GM18498 (cell line): ENCODE measurements at regions not wholly inside any gene's neighbourhood (a gene's known extent, or its start where the extent isn't known, plus 50 kb on each side); places are given as distances from the start of the nearest gene placed in this dataset.

ENCODE experiments used
- ATAC-seq: cut with Tn5 transposase; IDR thresholded peaks from one replicate; pipeline ENCODE4 v1.9.1; 2021; ENCODE audit warnings: mild to moderate bottlenecking, moderate library complexity; ENCODE audit not compliant: unreplicated experiment

- ATAC-seq = no peak
Observed at GRCh38 chr11:56932572-56933220, 56.0 kb upstream of the OR5AK2 start.

GRCh38 chr11:56923116-56923515 is 65.6 kb upstream of the OR5AK2 start:
- no peak for ATAC-seq

DNA sequence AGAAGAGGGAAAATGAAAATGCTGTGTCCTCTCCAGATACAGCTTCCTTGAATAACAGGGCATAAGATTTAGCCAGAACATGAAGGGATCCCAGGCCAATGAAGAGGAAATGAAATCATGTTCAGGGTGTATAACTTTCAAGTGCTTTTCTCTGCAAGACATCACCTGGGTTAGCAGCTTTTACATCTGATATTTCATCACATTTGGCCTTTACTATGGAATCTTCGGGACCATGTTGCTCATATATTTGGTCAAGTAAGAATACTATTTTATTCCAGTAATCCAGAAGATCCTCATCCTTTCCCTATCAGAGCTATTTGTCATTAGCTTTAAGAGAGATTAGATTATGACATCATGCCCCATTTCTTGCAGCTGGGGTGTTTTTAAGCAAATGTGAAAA is 66.3 kb upstream of the OR5AK2 start:
- no peak for ATAC-seq

DNA sequence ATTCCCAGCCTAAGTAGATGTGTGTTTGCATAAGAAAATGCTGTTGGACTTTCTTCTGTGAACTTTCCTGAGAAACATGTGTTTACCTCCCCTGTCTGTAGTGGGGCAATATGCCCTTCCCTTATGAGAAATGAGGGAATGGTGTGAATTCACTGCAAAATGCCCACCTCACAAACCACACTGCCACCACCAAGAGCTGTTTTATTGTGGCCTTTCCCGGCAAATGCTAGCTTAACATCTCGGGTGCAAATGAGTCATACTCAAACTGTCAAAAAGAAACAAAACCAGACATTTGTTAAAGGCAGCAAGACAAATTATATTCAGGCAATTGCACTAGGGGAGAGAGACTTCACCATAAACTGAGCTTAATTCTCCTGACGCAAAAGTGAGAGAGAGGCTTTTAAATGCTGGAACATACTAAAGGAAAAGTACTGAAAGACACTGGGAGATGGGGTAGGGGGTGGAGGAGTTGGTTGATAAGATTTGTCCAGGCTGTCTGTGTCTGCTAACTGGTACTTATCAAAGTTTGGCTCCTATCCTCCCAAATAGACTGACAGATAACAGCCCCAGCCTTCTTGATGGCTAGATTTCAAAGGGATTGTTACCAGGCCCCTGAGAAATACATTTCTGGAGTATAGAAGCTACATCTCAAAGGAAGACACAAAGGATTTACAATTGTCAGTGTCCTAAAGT is 70.9 kb upstream of the OR5AK2 start:
- ATAC-seq = no peak

- no peak for ATAC-seq
Observed at GRCh38 chr11:56916587-56916986, 72.1 kb upstream of the OR5AK2 start.

DNA sequence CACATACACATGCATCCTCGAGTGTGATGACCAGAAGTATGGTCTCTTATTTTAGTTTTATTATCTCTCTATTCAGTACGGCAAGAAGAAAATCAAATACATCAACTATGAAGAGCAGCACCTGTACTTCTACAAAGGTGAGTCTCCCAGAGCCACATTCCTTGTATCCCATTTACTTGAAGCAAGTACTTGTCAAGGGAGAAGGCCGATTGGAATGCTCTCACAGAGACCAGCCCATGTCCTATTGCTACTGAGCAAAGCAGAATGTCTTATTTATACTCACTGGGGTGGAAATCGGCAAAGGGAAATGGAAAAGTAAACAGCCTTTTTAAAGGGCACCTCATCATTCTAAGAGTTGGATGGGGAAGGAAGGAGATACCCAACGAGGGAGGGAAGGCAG is 72.6 kb upstream of the OR5AK2 start:
- ATAC-seq = no peak

DNA sequence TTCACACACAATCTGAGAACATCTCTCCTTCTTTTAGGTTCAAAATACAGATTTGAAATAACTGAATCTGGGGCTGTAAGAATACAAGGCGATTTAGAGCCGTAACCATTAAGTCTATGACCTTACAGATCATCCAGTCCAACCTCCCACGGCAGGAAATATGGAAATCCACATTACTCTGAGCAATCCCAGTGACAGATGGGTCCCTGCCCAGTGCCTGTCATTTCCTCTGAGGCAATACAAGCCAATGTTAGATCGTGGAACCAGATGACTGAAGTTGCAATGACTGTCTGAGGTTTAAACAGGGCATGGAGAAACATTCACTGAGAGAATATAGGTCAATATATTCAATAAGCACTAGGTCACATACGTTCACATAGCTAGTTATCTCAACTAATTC is 77.4 kb upstream of the OR5AK2 start:
- ATAC-seq = no peak

DNA sequence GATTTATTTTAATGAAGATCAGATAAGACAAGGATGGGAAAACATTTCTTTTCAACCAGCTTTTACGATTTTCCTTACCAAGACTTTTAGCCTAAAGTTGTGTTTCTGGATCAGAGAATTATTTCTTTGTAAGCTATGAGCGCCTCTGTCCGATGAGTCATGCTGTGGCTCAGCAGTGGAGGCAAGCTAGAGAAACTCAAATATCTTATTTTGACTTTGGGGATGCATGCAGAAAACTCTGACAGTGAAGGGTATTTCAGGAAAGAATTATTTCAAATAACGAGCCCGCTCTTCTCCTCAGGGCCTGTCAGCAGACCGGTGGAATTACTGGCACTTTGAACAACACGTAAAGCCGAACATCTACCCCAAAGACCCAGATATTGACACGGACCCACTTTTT is 77.9 kb upstream of the OR5AK2 start:
- no peak for ATAC-seq

DNA sequence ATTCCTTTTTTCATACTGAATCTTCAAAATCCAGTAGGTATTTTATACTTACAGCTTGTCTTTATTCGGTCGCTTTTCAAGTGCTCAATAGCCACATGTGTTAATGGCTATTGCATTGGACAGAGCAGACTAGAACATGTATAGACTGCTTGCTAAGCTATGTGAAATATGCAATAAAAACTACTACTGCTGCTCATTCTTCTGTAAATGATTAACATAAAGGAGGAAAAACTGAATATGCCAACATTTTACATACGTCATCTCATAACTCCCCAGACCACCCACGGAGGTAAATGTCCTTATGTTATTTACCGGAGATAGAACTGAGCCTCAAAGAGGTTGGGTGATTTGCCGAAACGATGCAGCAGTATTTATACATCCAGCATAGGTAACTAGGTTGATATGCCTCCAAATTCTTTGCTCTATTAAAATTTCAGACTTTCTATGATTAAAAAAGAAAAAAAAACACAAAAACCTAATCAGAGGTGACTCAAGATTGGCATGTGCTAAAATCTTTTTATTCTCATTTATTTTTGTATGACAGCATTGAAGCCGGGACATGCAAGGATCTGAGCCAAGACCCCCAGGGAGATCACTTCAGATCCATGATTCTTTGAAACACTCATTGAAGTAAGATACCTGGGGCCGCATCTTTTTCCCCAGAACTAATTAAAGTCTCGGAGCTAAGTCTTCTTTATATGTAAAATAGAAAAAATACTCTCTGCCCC is 78.5 kb upstream of the OR5AK2 start:
- no peak for ATAC-seq

DNA sequence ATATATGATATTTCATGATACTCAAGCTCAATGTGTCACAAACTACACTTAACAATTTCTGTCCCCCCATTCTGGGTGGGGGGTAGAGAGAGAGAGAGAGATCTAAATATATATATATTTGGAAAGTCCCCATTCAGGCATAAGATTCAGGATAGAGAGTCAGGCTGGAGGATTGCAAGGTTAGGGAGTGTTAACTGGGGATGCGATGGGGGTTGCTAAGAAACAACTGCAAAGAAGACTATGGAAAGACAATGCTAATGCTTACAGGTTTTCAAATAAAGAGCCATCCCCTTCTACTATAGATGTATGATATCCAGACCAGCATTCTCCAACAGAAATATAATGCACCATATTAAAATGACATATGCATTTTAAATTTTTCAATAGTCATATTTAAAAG is 79.2 kb upstream of the OR5AK2 start:
- no peak for ATAC-seq

- no peak for ATAC-seq
Observed at GRCh38 chr11:56909080-56909479, 79.6 kb upstream of the OR5AK2 start.

GRCh38 chr11:56906683-56907148 is 82.0 kb upstream of the OR5AK2 start:
- no peak for ATAC-seq

DNA sequence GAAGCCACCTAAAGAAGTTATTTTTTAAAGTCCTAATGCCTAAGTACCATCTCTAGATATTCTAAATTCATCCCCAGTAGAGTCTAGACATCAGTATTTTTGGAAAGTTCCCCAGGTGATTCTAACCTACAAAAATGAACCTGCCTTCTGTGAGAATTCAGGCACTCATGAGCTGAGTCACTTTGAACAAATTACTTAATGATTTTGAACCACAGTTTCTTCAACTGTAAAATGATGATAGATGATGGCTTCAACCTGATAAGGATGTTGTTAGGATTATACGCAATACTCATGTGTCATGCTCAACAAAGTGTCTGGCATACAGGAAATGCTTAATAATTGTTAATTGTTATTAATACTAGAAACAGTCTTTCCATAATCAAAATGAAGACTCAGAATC is 82.8 kb upstream of the OR5AK2 start:
- no peak for ATAC-seq

GRCh38 chr11:56905442-56905841 is 83.3 kb upstream of the OR5AK2 start:
- ATAC-seq = no peak

DNA sequence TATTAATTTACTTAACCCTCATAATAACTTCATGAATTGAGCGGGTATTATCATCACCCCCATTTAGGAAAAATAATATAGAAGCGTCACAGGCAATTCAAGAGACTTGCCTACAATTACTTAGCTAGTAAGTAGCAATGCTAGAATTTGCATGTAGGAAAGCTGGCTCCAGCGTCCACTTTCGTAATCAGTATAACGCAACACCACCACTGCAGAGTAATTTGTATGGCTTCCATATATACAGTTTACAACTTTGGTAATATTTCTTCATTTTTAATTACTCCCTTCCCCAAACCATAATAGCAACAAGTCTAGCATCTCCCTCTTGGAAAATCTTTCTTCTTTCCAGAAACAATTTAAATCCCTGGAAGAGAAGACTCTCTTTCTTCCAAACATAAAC is 89.9 kb upstream of the OR5AK2 start:
- no peak for ATAC-seq

- no peak for ATAC-seq
Observed at GRCh38 chr11:56890584-56891305, 98.0 kb upstream of the OR5AK2 start.

DNA sequence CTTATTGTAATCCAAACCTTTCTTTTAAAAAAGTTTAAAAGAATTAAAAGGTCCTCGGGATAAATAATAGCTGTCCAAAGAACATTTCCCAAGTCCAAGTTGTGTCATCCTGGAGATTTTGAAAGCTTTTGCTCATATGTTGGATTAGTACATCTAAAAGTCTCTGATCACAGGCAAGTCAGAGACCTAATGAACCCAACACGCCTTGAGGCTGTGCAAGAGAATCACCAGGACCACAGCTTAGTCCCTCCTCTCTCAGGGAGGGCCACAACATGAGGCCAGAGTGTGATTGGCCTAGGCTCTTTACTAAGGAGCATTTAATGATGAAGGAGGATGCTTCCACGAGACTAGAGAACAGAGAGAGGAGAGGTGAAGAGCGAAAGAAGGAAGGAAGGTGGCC is 98.7 kb upstream of the OR5AK2 start:
- no peak for ATAC-seq

GRCh38 chr11:56887940-56888339 is 100.8 kb upstream of the OR5AK2 start:
- ATAC-seq = no peak

DNA sequence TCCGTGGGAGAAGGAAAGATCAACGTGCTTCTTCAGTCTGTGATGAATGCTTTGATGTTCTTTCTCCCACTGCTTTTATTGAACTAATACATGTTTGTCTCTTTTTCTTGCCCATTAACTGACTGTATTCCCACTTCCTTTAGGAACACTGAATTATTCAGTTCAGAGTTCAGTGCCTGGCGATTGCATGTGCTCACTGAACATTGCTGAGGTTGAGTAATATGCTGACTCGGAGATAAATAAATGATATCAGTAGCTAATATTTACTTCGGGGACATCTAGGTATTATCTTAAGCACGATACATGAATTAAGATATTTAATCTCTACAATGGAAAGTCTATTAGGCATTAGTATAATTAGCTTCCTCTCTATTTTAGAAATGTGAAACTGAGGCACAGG is 102.3 kb upstream of the OR5AK2 start:
- ATAC-seq = no peak

DNA sequence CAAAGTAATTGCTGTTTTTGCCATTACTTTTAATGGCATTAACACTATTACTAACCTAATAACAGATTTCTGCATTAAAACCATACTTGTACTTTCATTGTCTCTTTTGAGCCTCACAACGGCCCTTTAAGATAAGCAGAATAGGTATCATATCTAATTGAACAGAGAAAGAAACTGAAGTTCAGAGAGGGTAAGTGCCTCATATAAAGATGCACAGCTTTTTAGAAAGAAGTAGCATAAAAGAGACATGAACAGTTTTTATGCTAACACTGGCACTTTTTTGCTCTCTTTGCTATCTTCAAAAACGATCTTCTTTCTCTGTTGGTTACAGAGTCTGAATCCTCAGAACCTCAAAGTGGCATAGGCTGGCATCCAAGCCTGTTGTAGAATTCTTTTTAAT is 102.9 kb upstream of the OR5AK2 start:
- no peak for ATAC-seq

DNA sequence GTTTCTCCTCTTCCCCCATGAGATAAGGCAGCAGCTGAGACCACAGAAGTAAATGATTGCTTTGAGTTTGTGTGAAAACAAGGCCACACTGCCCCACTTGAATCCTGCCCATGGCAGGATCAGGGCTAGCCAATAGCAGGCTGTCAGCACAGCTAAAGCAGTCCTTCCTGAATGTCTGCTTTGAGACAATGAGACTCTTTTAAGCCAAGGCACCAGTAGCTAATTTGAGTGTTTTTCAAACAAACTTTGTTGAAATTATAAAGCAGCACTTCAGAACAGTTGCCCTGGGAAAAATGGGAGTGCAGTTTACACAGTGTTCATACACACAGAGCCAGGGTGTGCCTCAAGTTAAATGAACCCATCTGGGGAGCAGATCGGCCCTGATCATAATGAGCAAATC is 103.5 kb upstream of the OR5AK2 start:
- no peak for ATAC-seq
